Epithelial cell of proximal tubule (primary cell): ENCODE measurements at regions not wholly inside any gene's neighbourhood (a gene's known extent, or its start where the extent isn't known, plus 50 kb on each side); places are given as distances from the start of the nearest gene placed in this dataset.

Source experiments
- DNase-seq: peaks from one replicate; pipeline ENCODE4 v3.0.0-alpha.2; 2011; ENCODE audit warnings: low read depth
- H3K4me3 ChIP-seq: 2 replicates; pipeline ENCODE4 v1.5.1; 2011; ENCODE audit warnings: low read depth, mild to moderate bottlenecking, low read length
- TF ChIP-seq, protein P1 (sequence below): conservative IDR thresholded peaks from 2 replicates; pipeline ENCODE4 v1.5.1; 2012; ENCODE audit warnings: low read depth, mild to moderate bottlenecking, low read length

DNA sequence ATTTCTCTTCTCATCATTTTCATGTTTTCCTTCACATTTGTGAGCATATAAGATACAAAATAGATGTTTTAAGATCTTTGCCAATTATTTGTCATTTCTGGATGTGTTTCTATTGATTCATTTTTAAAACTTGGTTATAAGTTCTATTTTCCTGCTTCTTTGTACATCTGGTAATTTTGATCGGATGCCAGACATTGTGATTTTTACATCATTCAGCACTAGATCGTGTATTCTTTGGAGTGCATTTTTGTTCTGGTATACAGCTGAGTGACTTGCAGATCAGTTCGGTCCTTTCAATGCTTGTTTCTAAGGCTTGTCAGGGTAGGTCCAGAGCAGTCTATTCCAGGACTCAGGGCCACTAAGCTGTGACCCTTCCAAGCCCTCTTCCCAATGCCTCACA, 198.2 kb downstream of the KLF12 start:
- no peak overlapping the region for H3K4me3 ChIP-seq
- TF ChIP-seq, protein P1, sequence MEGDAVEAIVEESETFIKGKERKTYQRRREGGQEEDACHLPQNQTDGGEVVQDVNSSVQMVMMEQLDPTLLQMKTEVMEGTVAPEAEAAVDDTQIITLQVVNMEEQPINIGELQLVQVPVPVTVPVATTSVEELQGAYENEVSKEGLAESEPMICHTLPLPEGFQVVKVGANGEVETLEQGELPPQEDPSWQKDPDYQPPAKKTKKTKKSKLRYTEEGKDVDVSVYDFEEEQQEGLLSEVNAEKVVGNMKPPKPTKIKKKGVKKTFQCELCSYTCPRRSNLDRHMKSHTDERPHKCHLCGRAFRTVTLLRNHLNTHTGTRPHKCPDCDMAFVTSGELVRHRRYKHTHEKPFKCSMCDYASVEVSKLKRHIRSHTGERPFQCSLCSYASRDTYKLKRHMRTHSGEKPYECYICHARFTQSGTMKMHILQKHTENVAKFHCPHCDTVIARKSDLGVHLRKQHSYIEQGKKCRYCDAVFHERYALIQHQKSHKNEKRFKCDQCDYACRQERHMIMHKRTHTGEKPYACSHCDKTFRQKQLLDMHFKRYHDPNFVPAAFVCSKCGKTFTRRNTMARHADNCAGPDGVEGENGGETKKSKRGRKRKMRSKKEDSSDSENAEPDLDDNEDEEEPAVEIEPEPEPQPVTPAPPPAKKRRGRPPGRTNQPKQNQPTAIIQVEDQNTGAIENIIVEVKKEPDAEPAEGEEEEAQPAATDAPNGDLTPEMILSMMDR: no peak
- no peak for DNase-seq

GRCh38 chr13:73934771-73935170, 199.4 kb downstream of the KLF12 start:
- no peak for DNase-seq
- H3K4me3 ChIP-seq: no peak overlapping the region
- TF ChIP-seq, protein P1: no peak

GRCh38 chr13:73934215-73934641, 200.0 kb downstream of the KLF12 start:
- TF ChIP-seq, protein P1: no peak
- no peak overlapping the region for H3K4me3 ChIP-seq
- DNase-seq: no peak

DNA sequence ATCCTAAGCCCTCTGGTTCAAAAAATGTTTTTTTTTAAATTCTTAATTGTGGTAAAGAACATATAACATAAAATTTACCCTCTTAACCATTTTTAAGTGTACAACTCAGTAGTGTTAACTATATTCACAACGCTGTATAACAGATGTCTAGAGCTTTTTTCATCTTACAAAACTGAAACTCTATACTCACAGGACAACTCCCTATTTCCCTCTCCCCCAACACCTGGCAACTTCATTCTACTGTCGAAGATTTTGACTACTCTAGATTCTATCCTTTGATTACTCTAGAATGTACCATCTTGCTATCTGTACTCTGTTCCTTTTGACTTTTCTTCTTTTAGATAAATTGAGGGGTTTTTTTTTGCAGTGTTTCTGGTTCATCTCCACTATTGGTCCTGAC, 200.4 kb downstream of the KLF12 start:
- TF ChIP-seq, protein P1: no peak
- H3K4me3 ChIP-seq: no peak overlapping the region
- DNase-seq: no peak

DNA sequence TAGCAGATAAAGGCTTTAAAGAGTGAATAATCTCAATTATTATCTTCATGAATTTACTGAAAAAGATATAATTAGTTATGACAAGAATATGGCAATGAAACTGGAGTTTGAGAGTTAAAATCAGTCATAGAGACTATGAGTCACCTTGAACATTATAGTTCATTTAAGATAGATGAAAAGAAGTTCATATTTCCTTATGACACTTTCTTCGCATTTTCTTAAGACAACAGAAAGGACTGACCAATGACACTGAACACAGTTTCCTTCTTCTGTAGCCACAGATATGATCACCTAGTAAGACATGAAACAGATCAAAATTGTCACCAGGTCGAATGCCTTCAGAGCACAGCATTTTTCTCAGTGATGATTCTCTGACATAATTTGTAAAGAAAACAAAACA, 202.1 kb downstream of the KLF12 start:
- H3K4me3 ChIP-seq: no peak overlapping the region
- DNase-seq: no peak
- TF ChIP-seq, protein P1: no peak

DNA sequence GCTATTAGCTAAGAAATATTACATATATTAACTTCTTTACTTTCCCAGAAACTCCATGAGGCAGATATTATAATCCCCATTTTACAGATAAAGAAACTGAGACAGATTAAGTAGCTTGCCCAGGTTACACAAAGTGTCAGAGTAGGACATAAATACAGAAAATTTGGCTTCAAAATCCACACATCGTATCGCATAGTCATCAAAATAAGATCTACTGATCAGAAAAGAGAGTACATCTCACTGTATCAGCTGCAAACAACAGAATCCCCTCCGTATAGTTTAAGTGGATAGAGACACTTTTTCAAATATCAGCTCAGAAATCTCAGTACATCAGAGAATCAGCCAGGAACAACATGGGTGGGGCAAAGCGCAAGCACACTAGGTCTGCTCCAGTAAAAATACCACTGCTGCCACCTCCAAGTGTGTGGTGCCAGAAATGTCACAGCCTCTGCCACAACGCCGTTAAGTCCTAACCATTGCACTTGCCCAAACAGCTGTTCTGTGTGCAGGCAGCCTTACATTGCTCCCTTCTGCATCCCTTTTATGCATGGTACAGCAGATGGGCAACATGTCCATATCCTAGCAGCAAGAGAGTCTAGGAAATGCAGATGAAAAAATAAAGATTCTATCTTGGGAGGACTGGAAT, 204.8 kb downstream of the KLF12 start:
- H3K4me3 ChIP-seq: no peak overlapping the region
- DNase-seq: no peak
- TF ChIP-seq, protein P1: no peak

DNA sequence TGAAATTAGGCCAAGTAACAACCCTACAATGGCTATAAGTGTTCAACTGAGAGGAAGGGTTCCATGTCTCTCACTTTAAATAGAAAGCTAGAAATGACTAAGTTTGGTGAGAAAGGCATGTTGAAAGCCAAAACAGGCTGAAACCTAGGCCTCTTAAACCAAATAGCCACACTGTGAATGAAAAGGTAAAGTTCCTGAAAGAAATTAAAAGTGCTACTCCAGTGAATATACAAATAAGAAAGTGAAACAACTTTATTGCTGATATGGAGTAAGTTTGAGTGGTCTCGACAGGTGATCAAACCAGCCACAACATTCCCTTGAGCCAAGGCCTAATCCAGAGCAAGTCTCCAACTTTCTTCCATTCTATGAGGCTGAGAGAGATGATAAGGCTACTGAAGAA, 209.6 kb downstream of the KLF12 start:
- no peak for DNase-seq
- TF ChIP-seq, protein P1: no peak
- no peak overlapping the region for H3K4me3 ChIP-seq
